ENCODE measurements at regions not wholly inside any gene's neighbourhood (a gene's known extent, or its start where the extent isn't known, plus 50 kb on each side); places are given as distances from the start of the nearest gene placed in this dataset.

DNA sequence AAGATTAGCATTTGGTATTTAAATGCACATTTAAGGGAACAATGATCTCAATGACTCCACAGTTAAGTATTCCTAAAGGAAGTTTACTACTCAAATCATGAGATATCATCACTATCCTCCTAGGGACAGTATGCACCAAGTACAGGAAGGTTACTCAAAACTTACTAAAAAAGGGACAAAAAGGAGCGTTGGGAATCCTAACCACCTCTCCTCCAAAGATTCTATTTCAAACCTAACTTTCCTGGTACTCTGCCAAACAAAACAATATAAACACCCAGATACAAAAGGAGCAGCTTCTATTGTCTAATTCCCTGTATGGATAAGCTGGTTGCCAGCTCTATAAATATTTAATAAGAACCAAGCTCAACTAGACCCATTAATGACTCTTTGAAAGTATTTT is 377.7 kb downstream of the NUAK1 start:
- DNase-seq = no peak

DNA sequence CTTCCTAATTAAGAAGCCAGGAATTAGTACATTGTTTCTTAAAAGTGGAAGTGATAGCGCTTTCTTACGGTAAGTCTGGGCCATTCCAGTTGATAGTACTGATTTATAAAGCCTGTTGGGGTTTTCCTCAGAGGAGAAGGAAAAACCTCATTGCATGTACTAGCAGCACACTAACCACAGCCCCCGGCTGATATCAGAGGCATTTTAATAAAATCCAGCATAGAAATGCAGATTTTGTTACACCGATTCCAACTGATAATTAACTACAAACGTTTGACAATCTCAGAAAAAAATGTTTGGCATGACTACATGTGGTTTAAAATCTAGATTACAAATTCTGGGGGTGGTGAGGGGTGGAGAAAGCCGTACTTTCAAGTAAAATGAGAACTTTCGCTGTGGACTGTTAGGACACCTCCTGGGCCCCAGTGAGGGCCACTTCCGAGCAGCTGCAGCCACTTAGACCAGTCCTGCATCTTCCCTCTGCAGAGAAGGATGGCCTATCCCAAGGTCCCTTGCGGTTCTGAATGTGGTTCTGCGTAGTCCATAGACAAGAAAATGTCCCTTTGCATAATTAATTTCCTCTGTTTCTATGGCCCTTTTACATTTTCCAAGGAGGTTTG is 374.4 kb downstream of the NUAK1 start:
- DNase-seq = no peak

DNA sequence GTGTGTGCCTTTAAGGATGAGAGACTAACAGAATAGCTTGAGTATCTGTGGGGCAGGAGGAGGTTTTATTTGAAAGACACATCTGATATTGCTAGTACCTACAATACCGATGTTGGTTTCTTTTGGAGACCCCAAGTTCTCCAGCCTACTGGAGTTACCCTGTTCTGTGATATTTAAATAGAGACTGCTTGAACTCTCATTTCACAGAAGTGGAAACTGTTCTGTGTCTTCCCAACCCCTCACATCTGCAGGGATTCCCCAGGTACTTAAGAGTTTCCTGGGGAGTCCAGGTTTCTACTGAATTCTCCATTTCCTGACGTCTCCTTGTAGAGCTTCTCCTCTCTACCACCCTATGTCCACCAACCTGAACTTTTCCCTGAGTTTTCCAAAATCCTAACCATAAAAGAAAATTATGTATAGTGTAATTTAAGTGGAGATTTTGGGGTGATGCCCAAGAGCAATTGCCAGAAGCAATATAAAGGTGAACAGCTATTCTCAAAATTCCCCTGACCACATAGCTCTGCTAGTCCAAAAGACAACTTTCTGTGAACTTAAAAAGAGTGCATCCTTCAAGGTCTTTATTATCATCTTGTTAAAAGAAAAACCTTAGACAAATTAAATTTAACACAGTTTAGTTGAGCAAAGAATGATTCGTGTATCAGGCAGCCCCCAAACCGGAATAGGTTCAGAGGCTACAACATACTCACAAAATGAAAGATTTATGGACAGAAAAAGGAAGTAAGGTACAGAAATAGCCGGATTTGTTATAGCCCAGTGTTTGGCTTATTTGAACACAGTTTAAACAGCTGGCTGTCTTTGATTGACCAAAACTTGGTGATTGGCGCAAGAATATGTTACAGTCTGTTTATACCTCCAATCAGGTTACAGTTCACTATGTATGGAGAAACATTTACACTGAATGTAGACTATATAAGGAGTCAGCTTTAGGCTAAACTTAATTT is 373.4 kb downstream of the NUAK1 start:
- DNase-seq = no peak

DNA sequence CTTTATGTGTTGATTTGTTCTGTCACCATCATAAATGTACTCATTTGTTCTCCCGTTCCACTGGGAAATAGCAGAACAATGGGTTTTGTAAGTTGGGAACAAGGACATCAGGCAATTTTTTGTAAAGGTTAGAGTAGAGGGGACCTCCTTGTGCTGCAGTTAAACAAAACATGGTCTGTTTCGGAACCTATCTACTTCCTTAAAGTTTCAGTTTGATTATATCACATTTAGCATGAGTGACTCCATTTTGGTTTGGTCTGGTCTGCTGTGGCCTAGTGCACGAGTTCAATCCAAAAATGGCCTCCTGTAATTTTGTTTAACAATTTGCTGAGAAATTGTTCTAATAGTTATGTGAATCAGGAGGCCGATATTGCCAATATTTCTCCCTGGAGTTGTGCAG is 372.7 kb downstream of the NUAK1 start:
- DNase-seq = no peak

DNA sequence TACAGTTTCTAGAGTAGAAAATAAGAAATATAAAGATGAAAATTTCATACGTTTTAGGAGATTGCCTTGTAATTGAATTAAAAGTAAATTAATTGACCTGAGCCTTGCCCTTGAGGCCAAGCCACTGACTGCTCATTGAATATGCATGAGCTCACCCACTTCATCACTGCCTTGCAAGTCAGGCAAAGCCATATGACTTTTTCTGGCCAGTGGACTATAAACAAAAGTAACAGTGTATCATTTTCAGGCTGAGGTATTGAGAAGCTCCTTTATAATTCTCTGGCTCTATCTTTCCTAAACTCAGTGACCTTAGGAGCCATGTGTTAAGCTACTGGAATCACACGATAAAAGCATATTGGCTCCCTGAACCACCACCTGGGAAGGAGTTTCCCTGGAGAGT is 369.3 kb downstream of the NUAK1 start:
- DNase-seq = no peak

DNA sequence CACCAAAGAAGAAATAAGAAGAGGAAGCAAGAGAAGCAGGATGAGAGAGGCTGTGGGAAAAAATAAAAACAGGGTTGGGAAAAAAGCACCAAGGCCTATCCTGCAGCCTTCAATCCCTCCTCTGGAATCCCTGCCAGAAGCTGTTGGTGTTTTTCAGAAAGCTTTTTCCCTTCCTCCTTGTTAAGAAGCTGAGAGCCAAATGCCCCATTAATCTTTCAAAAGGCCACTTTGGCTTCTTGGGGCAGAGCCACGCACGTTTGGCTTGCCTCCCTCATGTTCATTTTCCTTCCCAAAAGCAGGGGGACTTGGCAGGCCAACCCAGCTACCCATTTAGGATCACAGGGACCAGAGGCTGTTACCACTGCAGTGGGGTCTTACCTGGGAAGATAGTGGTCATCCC is 365.3 kb downstream of the NUAK1 start:
- DNase-seq = no peak

DNA sequence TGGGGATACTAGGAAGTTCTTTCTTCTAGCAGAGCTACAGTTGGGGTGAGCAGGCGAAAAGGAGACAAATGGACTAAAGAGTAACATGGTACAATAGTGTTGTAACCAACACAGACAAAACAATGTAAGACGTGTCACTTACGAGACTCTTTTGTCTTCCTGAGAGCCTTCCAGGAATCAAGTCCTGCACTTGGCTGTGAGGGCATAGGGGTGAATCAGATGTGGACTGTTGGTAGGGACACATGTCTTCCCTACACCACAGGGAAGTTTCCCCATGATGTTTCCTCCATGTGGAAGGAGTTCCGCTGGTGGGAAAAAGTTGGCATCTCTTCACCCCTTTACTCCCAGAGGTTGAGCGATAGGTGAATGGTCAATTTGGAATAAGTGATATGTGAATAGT is 364.7 kb downstream of the NUAK1 start:
- DNase-seq = no peak

DNA sequence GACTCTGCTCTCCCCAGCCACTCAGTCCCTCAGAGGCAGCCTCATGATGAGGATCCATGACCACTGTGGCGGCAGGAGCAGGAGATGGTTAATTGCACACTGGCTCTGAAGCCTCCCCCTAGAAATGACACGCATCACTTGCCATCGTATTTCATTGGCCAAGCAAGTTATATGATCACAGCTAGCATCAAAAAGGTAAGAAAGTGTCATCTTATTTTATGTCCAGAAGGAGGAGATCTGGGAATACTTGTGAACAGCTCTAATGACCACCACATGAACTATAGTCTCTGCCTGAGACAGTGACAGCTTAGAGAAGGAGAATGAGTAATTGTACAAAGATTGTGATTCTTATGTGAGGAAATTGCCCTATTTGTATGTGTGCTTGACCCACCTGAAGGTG is 363.4 kb downstream of the NUAK1 start:
- peak; percentile 7 for DNase-seq

DNA sequence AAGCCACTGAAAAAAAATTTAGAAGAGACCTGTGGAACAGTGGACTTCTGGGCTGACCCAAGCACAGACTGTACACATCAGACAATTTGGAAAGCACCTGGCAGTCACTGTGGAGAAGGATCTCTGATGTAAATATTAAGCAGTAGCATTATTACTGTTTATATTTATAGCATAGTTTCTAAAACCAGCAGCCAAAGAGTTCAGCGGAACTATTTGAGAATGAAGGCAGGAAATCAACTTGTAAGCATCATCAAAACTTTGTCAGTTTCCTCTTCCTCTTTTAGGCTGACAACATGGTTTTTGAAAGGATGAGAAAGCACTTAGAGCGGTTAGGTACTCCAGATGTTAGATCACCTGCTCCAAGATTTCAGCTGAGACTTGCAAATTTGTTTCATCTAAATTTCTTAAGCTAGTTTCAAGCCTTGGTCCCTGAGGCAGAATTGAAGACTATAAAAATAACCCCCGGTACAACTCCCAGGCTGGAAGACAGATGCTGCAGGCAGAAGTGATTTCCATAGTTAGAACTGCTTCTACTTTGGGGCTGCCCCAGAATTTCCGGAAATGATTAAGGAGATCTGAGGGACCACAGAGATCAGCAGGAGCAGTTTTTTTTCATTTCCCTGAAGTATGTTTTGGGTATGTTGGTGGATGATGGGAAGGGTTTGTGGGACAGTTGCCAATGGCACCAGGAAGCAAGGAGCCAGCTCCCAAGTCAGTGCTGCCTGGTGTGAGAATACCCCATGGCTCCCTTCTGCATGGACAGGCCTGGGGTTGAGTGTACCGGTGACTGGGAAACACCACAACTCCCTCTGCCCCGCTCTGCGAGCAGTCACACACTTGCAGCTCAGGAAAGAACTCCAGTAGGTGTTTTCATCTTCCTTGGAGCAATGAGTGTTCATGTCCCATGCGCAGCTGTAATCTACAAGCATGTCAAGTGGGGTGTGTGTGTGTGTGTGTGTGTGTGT is 354.5 kb downstream of the NUAK1 start:
- DNase-seq = no peak

DNA sequence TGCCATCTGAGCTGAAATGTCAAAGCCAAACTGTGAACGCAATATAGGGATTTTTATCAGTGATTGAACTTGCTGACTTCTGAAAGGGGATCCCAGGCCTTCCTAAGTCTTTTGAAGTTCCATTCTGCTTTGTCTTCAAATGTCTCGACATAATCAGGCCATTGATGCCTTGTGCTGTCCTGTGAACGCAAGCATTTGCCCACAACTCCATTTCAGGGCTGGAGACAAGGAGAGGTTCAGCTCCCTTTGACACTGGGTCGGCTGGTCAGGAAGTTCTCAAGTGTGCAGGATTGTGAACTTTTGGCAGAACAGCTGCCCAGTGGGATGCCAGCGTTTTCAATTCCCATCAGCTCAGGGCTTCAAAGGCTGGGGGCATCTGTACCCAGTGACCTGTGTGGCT is 345.3 kb downstream of the NUAK1 start:
- DNase-seq = no peak

DNA sequence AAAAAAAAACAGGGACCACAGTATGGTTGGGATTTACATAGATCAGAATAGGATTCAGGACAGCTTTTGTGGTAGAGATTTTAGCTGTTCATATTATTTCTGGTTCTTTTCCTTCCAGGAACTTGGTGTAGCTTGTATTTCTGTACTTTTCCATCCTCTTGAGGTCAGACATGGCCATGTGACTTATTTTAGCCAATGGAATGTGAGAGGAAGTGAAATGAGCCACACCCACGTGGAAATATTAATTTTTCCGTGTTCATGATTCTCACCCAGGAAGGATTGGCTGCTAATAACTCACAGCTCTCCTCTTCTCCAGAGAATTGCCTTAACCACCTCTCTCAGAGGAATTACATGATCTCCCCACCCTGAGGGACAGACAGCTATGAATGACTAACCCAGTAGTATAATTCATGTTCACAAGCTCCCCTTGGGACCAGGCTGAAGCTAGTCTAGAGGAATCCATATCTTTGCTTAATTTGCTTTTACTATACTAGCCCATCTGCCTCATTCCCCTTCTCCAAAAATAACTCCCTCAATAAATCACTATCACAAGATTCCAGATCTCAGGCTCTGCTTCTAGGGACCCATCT is 340.4 kb downstream of the NUAK1 start:
- no peak for DNase-seq

DNA sequence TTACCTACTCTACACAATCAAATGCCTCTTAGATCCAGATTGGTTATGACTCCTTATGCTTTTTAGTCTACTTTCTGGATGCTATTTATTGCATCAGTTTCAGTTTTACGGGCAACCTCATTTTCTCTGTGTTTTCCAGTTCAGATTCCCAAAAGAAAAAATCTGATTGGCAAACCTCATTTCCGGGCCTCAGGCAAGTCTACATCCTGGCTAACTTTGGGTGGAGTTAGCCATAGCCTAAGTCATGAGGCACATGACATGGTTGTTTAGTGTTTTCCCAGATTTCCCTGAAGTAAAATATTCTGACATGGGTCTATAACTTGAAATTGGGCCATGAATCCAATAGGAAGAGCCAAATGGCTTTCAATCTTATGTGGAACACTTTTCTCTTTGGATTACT is 339.7 kb downstream of the NUAK1 start:
- DNase-seq = no peak

DNA sequence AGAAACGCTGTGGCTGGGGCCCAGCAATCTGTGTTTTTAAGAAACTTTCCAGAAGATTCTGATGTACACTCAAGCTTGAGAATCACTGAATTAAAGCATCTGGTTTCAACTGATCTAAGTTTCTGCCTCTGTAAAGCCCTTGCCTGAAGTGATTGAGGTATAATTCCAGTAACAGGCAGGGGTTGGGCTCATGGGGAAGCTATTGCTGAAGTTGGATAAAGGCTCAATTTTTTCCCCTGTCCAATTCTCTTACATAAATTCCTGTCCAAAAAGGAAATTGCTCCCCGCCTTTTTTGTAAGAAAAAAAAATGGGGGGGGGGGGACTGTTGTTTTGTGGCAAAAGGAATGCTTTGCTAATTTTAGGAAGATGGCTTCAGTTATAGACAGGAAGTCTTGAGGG is 337.4 kb downstream of the NUAK1 start:
- no peak for DNase-seq

DNA sequence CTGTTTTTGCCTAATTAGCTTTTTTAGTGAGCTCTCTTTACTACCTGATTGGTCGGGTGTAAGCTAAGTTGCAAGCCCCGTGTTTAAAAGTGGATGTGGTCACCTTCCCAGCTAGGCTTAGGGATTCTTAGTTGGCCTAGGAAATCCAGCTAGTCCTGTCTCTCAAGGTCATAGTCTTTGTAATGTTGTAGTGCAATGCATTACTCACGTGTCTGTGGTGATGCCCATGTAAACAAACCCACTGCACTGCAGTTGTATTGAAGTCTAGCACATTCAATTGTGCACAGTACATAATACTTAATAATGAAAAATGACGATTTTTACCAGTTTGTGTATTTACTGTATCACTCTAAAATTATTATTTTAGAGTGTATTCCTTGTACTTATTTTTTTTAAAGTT is 335.5 kb downstream of the NUAK1 start:
- DNase-seq = no peak

DNA sequence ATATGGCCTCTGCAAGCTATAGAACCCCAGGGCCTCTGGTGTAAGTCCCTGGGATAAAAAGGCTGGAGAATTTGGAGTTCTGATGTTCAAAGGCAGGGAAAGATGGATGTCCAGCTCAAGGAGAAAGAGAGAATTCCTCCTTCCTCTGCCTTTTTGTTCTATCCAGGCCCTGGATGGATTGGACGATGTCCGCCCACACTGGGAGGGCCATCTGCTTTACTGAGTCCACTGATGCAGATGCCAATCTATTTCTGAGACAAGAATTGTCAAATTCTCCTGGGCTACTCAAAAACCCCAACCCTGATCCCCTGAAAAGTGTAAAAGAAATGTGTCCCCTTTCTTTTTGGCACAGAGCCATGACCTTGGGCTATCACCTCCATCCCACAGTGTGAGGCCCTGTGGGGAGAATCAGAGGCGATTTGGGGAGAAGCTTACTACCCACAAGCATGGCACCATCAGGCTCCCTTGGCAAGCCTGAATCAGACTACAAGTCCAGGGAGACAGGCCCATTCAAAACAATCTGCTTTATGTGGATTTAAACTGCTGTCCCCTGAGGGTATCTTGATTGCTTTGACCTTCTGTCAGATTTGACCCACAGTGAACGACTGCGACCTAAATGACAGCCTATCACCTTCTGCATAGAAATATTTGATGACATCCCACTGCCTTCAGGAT is 334.0 kb downstream of the NUAK1 start:
- DNase-seq = no peak

DNA sequence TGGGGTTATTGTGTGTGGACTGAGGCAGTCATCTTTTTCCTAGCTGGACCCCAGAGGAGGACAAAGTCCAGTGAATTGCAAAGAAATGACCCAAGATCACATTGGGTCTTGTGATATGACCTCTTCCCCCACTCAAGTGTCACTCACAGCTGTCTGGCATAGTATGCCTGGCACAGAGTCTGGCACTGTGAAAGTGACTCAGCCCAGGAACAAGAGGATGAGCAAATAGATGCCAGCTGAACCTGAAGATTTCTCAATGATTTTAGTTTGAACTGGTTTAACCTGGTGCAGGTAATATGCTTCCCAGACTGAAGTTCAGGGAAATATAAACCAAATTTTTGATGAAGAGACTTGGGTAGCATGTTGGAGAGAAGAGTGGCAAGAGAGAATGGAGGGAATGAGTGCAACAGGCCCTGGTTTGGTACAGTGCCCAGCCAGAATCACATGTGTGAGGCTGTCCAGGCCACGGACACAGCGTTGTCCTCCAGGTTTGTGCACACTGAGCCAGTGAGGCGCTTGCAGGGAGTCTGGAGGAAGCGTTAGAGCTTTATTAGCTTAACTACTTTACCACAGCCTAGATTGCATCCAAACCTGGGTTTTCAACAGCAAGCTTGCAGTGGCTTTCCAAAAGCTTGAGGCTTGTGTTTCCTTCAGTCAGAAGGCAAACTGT is 332.9 kb downstream of the NUAK1 start:
- no peak for DNase-seq

DNA sequence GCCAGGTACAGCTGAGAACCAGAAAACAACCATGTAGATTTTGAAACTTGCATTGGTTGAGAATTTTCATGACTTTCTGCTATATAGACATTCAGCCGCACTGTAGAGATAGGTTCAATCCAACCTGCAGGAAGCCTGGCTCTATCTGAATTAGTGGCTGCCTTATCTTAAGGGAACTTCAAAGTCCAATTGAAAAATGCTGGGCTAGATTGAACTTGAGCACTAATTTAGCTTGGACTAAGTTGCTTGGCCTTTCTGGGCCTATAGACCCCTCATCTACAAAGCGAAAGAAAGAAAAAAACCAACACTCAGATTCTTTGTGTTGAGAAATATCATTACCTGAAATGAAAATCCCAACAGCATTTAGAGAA is 332.4 kb downstream of the NUAK1 start:
- DNase-seq = no peak

DNA sequence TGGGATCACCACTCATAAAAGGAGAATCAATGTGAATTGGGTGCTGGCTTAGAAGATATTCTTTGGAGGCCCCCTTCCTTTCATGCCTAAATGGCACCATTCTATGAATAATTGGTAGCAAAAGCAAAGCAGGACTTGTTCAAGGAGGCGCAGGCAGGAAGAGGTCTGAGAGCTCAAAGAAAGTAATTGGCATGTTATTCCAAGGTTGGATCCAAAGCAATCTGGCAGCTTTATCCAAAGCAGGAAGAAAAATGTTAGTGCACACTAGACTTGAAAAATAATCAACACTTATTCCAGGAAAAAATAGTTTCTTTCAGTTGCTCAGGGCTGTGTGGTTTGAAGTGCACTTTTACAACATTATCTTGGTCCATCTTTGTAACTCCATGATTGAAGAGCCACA is 326.4 kb downstream of the NUAK1 start:
- DNase-seq = no peak

DNA sequence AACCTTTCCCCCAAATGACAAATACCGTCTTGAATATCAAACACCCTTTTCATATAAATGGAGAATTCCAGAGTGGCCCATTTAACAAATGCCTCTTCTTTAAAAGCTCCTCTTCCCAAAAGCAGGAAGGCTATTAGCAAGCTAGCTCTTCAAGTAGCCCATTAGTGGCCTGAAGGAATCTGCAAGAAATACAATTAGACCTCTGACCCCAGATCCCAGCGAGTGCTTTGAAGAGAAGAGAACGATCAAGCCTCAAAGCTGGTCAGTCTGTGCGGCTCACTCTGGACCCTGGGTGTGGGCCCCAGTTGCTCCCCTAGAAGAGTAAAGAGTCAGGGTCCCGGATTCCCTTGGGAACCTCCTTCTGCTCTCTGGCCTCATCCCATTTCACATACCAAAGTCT is 325.6 kb downstream of the NUAK1 start:
- no peak for DNase-seq

DNA sequence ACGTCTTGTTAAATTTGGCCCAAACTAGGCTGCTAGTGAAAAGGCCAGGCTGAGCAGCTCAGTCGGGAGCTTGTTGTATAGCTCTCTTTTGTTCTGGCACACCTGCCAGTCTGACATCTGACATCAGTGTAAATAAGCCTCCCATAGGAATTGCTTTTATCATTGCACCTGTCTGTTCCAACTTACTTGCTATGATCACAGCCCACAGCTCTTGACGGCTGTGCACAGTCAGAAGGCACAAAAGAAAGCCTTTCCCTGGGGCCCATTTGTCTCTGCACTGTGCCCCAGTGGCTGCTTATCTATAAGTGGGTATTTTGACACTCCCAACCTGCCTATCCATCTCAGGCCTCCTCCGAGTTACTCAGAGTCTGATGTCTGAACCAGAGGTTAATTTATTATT is 324.5 kb downstream of the NUAK1 start:
- DNase-seq = peak; percentile 91

DNA sequence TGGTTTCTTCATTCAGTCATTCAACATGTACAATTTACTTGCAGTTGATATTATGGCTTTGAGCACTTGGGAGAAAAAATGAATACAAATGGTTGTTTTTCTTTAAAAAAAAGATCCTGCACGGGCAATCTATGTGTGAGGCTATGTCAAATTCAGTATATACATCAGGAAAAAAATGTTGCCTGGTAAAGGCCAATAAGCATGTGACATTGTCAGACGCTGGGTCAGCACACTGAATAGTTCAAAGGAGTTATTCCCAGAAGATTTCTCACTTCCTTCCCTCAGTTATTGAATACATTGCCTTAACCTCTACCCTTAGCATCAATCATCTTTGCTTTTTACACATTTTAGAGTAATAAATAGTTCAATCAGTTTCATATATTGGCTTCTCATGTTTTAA is 319.2 kb downstream of the NUAK1 start:
- DNase-seq = no peak
